MM.1S (cell line): ENCODE measurements at regions not wholly inside any gene's neighbourhood (a gene's known extent, or its start where the extent isn't known, plus 50 kb on each side); places are given as distances from the start of the nearest gene placed in this dataset.

Experiments used
- DNase-seq: peaks from one replicate; pipeline ENCODE4 v3.0.0-alpha.2; 2015
- H2AFZ ChIP-seq: fragments of 300-600 bp; sonication (generic); 2 replicates; pipeline ENCODE4 v1.6.0; 2016; ENCODE audit warnings: antibody characterized with exemption, low read length
- H3F3A ChIP-seq: fragments of 300-600 bp; sonication (generic); 2 replicates; pipeline ENCODE4 v1.6.1; 2016; ENCODE audit warnings: mild to moderate bottlenecking, antibody characterized with exemption, low read length, moderate library complexity, mixed read lengths; ENCODE audit not compliant: insufficient read depth
- H3K27ac ChIP-seq: fragments of 300-600 bp; sonication (generic); 2 replicates; pipeline ENCODE4 v1.5.1; 2016; ENCODE audit warnings: mild to moderate bottlenecking, low read length
- H3K27me3 ChIP-seq: fragments of 300-600 bp; sonication (generic); replicated peaks from 2 replicates; pipeline ENCODE4 v1.6.0; 2016; ENCODE audit warnings: low read length; ENCODE audit not compliant: insufficient read depth
- H3K36me3 ChIP-seq: fragments of 300-600 bp; sonication (generic); replicated peaks from 2 replicates; pipeline ENCODE4 v1.6.1; 2016; ENCODE audit warnings: mild to moderate bottlenecking, low read length, mixed read lengths; ENCODE audit not compliant: insufficient read depth
- H3K4me1 ChIP-seq: fragments of 300-600 bp; sonication (generic); 2 replicates; pipeline ENCODE4 v1.6.1; 2016; ENCODE audit warnings: low read length, mixed read lengths
- H3K4me2 ChIP-seq: fragments of 300-600 bp; sonication (generic); 2 replicates; pipeline ENCODE4 v1.6.0; 2016; ENCODE audit warnings: low read depth, low read length
- H3K4me3 ChIP-seq: fragments of 300-600 bp; sonication (generic); 2 replicates; pipeline ENCODE4 v1.5.1; 2016; ENCODE audit warnings: low read length, mixed read lengths
- H3K79me2 ChIP-seq: fragments of 300-600 bp; sonication (generic); 2 replicates; pipeline ENCODE4 v1.6.1; 2016; ENCODE audit warnings: mixed run types, low read length, mixed read lengths
- H3K9ac ChIP-seq: fragments of 300-600 bp; sonication (generic); 2 replicates; pipeline ENCODE4 v1.6.1; 2016; ENCODE audit warnings: low read length, mixed read lengths
- H3K9me2 ChIP-seq: fragments of 300-600 bp; sonication (generic); replicated peaks from 2 replicates; pipeline ENCODE4 v1.6.1; 2016; ENCODE audit warnings: mild to moderate bottlenecking, low read length, mixed read lengths; ENCODE audit not compliant: insufficient read depth
- H3K9me3 ChIP-seq: fragments of 300-600 bp; sonication (generic); replicated peaks from 2 replicates; pipeline ENCODE4 v1.6.1; 2016; ENCODE audit warnings: mild to moderate bottlenecking, low read length, mixed read lengths; ENCODE audit not compliant: insufficient read depth
- H4K20me1 ChIP-seq: fragments of 300-600 bp; sonication (generic); 2 replicates; pipeline ENCODE4 v1.6.1; 2016; ENCODE audit warnings: mild to moderate bottlenecking, low read length, moderate library complexity, mixed read lengths; ENCODE audit not compliant: insufficient read depth
- CTCF ChIP-seq: fragments of 300-600 bp; sonication (generic); IDR thresholded peaks from 2 replicates; pipeline ENCODE4 v1.5.1; 2016; ENCODE audit warnings: antibody characterized with exemption, low read length, mixed read lengths
- EZH2 ChIP-seq: fragments of 300-600 bp; sonication (generic); optimal IDR thresholded peaks from 2 replicates; pipeline ENCODE3; 2017; ENCODE audit warnings: low read depth, mild to moderate bottlenecking, antibody characterized with exemption, low read length, mixed read lengths
- EZH2phosphoT487 ChIP-seq: fragments of 300-600 bp; sonication (generic); IDR thresholded peaks from 2 replicates; pipeline ENCODE4 v1.6.1; 2018; ENCODE audit warnings: antibody characterized with exemption, low read length

GRCh38 chr1:184257873-184258272 lies 129.0 kb upstream of the C1orf21 start:
- no peak overlapping the region for H3K27ac ChIP-seq
- TF ChIP-seq EZH2phosphoT487 (no peak), CTCF (no peak), EZH2 (no peak)

GRCh38 chr1:184258525-184258924 lies 128.3 kb upstream of the C1orf21 start:
- no peaks in the 10 kb centered on the region for H3K79me2 ChIP-seq
- H3K9me2 ChIP-seq, result no peaks in the 10 kb centered on the region
- no peak overlapping the region for H3K9ac ChIP-seq
- no peak for DNase-seq
- H3K9me3 ChIP-seq, result no peaks in the 10 kb centered on the region
- no peak overlapping the region for H3K4me2 ChIP-seq
- TF ChIP-seq EZH2, result no peak
- no peak for TF ChIP-seq CTCF
- no peak for TF ChIP-seq EZH2phosphoT487
- H4K20me1 ChIP-seq, result no peaks in the 10 kb centered on the region
- H3K27me3 ChIP-seq, result no peaks in the 10 kb centered on the region
- H3K36me3 ChIP-seq, result no peaks in the 10 kb centered on the region
- no peak overlapping the region for H3K4me3 ChIP-seq
- no peaks in the 10 kb centered on the region for H3F3A ChIP-seq
- no peak overlapping the region for H3K27ac ChIP-seq
- no peak overlapping the region for H2AFZ ChIP-seq
- no peaks in the 10 kb centered on the region for H3K4me1 ChIP-seq

More at GRCh38 chr1:184257873-184258272, 129.0 kb upstream of the C1orf21 start:
- Histone ChIP-seq H3F3A (no peaks in the 10 kb centered on the region), H3K4me2 (no peak overlapping the region), H3K4me1 (no peaks in the 10 kb centered on the region), H3K36me3 (no peaks in the 10 kb centered on the region), H3K9me2 (no peaks in the 10 kb centered on the region), H3K27me3 (no peaks in the 10 kb centered on the region), H3K4me3 (no peak overlapping the region), H3K9me3 (no peaks in the 10 kb centered on the region), H2AFZ (no peak overlapping the region), H3K79me2 (no peaks in the 10 kb centered on the region), H4K20me1 (no peaks in the 10 kb centered on the region), H3K9ac (no peak overlapping the region)
- no peak for DNase-seq

GRCh38 chr1:184260382-184260781 lies 126.4 kb upstream of the C1orf21 start:
- Histone ChIP-seq H3K9me3 (no peaks in the 10 kb centered on the region), H3K27me3 (no peaks in the 10 kb centered on the region)
- DNase-seq, result no peak

More at GRCh38 chr1:184260382-184260781, 126.4 kb upstream of the C1orf21 start:
- Histone ChIP-seq H3K4me1 (no peaks in the 10 kb centered on the region), H3K9me2 (no peaks in the 10 kb centered on the region), H2AFZ (no peak overlapping the region), H3K4me3 (no peak overlapping the region), H3K4me2 (no peak overlapping the region), H3K79me2 (no peaks in the 10 kb centered on the region), H3K27ac (no peak overlapping the region), H4K20me1 (no peaks in the 10 kb centered on the region), H3F3A (no peaks in the 10 kb centered on the region), H3K9ac (no peak overlapping the region), H3K36me3 (no peaks in the 10 kb centered on the region)
- TF ChIP-seq CTCF (no peak), EZH2phosphoT487 (no peak), EZH2 (no peak)
